ENCODE measurements at regions not wholly inside any gene's neighbourhood (a gene's known extent, or its start where the extent isn't known, plus 50 kb on each side); places are given as distances from the start of the nearest gene placed in this dataset.

GRCh38 chr1:233435622-233436021, 108.1 kb downstream of the MAP3K21 start:
- no peak for TF ChIP-seq POLR2A (IDR thresholded peaks at IDR 0.05)
- TF ChIP-seq, protein P1, sequence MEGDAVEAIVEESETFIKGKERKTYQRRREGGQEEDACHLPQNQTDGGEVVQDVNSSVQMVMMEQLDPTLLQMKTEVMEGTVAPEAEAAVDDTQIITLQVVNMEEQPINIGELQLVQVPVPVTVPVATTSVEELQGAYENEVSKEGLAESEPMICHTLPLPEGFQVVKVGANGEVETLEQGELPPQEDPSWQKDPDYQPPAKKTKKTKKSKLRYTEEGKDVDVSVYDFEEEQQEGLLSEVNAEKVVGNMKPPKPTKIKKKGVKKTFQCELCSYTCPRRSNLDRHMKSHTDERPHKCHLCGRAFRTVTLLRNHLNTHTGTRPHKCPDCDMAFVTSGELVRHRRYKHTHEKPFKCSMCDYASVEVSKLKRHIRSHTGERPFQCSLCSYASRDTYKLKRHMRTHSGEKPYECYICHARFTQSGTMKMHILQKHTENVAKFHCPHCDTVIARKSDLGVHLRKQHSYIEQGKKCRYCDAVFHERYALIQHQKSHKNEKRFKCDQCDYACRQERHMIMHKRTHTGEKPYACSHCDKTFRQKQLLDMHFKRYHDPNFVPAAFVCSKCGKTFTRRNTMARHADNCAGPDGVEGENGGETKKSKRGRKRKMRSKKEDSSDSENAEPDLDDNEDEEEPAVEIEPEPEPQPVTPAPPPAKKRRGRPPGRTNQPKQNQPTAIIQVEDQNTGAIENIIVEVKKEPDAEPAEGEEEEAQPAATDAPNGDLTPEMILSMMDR (IDR thresholded peaks at IDR 0.05), result no peak
- TF ChIP-seq POLR2AphosphoS5 (IDR thresholded peaks at IDR 0.05), result no peak
- H3K27ac ChIP-seq, result no peak overlapping the region
- peaks cover 0 to 23% (median 0%) of the 10 kb centered on the region in 3 donors for H3K27me3 ChIP-seq
- H3K4me3 ChIP-seq, result no peak overlapping the region
- intact Hi-C loops (cut with DNase I; ENCODE audit: low total_unique reads), result no loop called here
- WGBS, 5 donors, result 51 to 92% (median 78%) methylated on average over 1 of the region's 1 CpG
- no peaks in the 10 kb centered on the region for H3K9me3 ChIP-seq
- H3K36me3 ChIP-seq, result no peaks in the 10 kb centered on the region
- DNase-seq, result no peak
- peaks cover 0 to under 1% (median under 1%) of the 10 kb centered on the region in 4 donors for H3K4me1 ChIP-seq

GRCh38 chr1:233439721-233440120, 112.2 kb downstream of the MAP3K21 start:
- Histone ChIP-seq H3K27ac (no peak overlapping the region), H3K27me3 (peaks cover 0 to 19% (median 0%) of the 10 kb centered on the region in 3 donors), H3K36me3 (no peaks in the 10 kb centered on the region), H3K4me1 (peaks cover 0 to 7% (median 5%) of the 10 kb centered on the region in 4 donors), H3K9me3 (no peaks in the 10 kb centered on the region), H3K4me3 (no peak overlapping the region)
- TF ChIP-seq, protein P1 (IDR thresholded peaks at IDR 0.05), result no peak
- TF ChIP-seq EP300 (IDR thresholded peaks at IDR 0.05) (no peak), POLR2A (IDR thresholded peaks at IDR 0.05) (no peak), POLR2AphosphoS5 (IDR thresholded peaks at IDR 0.05) (no peak)
- no peak for DNase-seq
- 46 to 77% (median 68%) methylated on average over 3 of the region's 3 CpGs for WGBS, 5 donors
- intact Hi-C loops (cut with DNase I; ENCODE audit: low total_unique reads), result loop anchor here (10.0 kb wide), 1 partner anchor 345 kb away; no protein-coding TSS in a partner anchor

DNA sequence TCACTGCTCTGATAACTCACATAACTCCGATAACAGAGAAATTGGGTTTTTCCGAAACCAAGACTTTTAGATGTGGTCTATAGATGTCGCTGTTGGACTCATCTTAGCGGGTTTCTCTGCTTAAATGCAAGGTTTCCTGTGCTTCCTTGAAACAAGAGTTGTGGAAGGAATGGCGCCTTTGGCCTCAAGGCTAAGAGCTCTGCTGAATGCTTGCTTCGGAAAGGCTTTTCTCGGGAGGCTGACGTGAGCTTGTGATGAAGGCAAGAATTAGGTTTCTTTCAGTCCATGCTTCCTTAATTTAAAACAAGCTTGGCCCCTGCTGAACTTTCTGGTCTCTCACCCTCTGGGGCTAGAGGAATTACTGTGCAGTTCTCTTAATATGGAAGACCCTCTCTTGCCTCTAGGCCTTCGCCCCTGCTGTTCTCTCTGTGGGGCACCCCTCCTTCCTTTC, 113.5 kb downstream of the MAP3K21 start:
- WGBS, 5 donors, result 13 to 15% (median 13%) methylated on average over 9 of the region's 9 CpGs
- peaks cover 0 to 19% (median 0%) of the 10 kb centered on the region in 3 donors for H3K27me3 ChIP-seq
- DNase-seq, result peak in 1 of 2 donors; percentile 85

DNA sequence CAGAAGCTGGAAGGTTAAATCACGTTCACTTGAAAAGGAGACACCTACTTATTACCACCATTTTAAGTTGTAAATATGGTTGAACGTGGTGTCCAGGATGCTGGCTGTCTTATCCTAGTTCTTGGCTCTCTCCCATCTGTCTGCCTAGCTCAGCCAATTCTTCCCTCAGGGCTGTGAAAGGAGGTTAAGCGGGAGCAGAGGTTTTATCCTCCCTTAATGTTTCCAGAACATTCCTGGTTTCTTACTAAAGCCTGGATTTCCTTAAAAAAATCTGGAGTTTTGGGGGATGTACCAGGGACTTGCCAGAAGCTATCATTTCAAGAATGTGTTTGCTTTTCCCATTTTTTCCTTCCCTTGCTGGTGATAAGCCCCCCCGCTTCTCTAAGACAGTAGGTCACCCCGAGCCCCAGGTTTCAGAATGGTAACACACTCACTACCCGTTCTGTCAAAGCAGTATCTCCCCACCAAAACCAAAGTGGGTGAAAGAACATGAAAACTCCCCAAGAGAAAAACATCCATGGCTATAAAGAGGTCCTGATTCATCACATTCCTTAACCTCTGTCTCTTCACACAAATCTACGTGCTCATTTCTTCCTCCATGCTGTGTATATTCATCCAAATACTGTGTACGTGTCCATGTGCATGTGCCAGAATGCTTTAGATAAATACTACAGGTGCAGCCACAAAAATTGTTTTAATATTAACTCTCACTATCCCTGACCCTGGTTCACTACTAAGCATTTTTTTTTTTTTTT, 114.7 kb downstream of the MAP3K21 start:
- no peak for DNase-seq
- Histone ChIP-seq H3K36me3 (no peaks in the 10 kb centered on the region), H3K27ac (no peak overlapping the region), H3K27me3 (peaks cover 0 to 19% (median 0%) of the 10 kb centered on the region in 3 donors), H3K9me3 (peaks cover 0 to 7% (median 4%) of the 10 kb centered on the region in 4 donors), H3K4me1 (peaks cover 0 to 7% (median 5%) of the 10 kb centered on the region in 4 donors), H3K4me3 (no peak overlapping the region)
- intact Hi-C loops (cut with DNase I; ENCODE audit: low total_unique reads), result loop anchor here (10.0 kb wide), 1 partner anchor 343 kb away; no protein-coding TSS in a partner anchor
- TF ChIP-seq POLR2A (IDR thresholded peaks at IDR 0.05) (no peak), POLR2AphosphoS5 (IDR thresholded peaks at IDR 0.05) (no peak), EP300 (IDR thresholded peaks at IDR 0.05) (no peak)
- TF ChIP-seq, protein P1 (IDR thresholded peaks at IDR 0.05), result no peak
- 55 to 74% (median 57%) methylated on average over 8 of the region's 8 CpGs for WGBS, 5 donors

More for the DNA sequence above, 113.5 kb downstream of the MAP3K21 start:
- H3K9me3 ChIP-seq, result peaks cover 0 to 4% (median under 1%) of the 10 kb centered on the region in 4 donors
- peaks cover 0 to 7% (median 5%) of the 10 kb centered on the region in 4 donors for H3K4me1 ChIP-seq
- TF ChIP-seq, protein P1 (IDR thresholded peaks at IDR 0.05), result peak in 5 of 7 experiments; percentile 26 to 70 (median 51)
- TF ChIP-seq POLR2AphosphoS5 (IDR thresholded peaks at IDR 0.05), result peak in 1 of 3 donors; percentile 42
- TF ChIP-seq EP300 (IDR thresholded peaks at IDR 0.05), result no peak
- TF ChIP-seq POLR2A (IDR thresholded peaks at IDR 0.05), result no peak
- intact Hi-C loops (cut with DNase I; ENCODE audit: low total_unique reads), result loop anchor here (10.0 kb wide), 1 partner anchor 344 kb away; no protein-coding TSS in a partner anchor
- no peak overlapping the region for H3K27ac ChIP-seq
- H3K36me3 ChIP-seq, result no peaks in the 10 kb centered on the region
- no peak overlapping the region for H3K4me3 ChIP-seq
